Heart left ventricle (tissue), 16 donors: ENCODE measurements at regions not wholly inside any gene's neighbourhood (a gene's known extent, or its start where the extent isn't known, plus 50 kb on each side); places are given as distances from the start of the nearest gene placed in this dataset.

Experiments
- ATAC-seq, 4 donors: fragments of 200-7000 bp; cut with Tn5 transposase; one replicate each; pipeline ENCODE4 v1.9.1; 2020 to 2022; ENCODE audit warnings: moderate library complexity in 4 of 4, mild to moderate bottlenecking in 3 of 4, moderate number of reproducible peaks in 1 of 4
- DNase-seq, 5 donors: peaks; one replicate each; pipeline ENCODE4 v3.0.0-alpha.2; 2020
- H3K27ac ChIP-seq, 12 donors: fragments of 200-600 bp; sonication (generic) in 4 of 12; one replicate each; pipeline versions ENCODE4 v1.5.0 to v1.8.0; 2016 to 2022; ENCODE audit warnings: mild to moderate bottlenecking in 2 of 12
- H3K27me3 ChIP-seq, 9 donors: fragments of 200-600 bp; sonication (generic) in 2 of 9; one replicate each; pipeline versions ENCODE4 v1.5.1 to v1.8.0; 2016 to 2022; ENCODE audit warnings: mild to moderate bottlenecking in 3 of 9
- H3K36me3 ChIP-seq, 9 donors: fragments of 200-600 bp; sonication (generic) in 2 of 9; one replicate each; pipeline versions ENCODE4 v1.5.0 to v1.8.0; 2018 to 2022; ENCODE audit warnings: mild to moderate bottlenecking in 2 of 9
- H3K4me1 ChIP-seq, 12 donors: fragments of 200-600 bp; sonication (generic) in 4 of 12; one replicate each; pipeline versions ENCODE4 v1.5.0 to v1.8.0; 2016 to 2022; ENCODE audit warnings: mild to moderate bottlenecking in 3 of 12
- H3K4me3 ChIP-seq, 12 donors: fragments of 200-600 bp; sonication (generic) in 4 of 12; one replicate each; pipeline versions ENCODE4 v1.5.0 to v1.8.0; 2017 to 2022; ENCODE audit warnings: mild to moderate bottlenecking in 9 of 12, moderate library complexity in 4 of 12
- H3K9me3 ChIP-seq, 12 donors: fragments of 200-600 bp; sonication (generic) in 4 of 12; one replicate each; pipeline versions ENCODE4 v1.5.0 to v1.8.0; 2016 to 2022; ENCODE audit warnings: mild to moderate bottlenecking in 1 of 12
- POLR2A ChIP-seq, 2 donors: fragments of 450-650 bp; IDR thresholded peaks; one replicate each; pipeline ENCODE4 v1.6.1; 2017; ENCODE audit warnings: antibody characterized with exemption in 2 of 2, mild to moderate bottlenecking in 2 of 2, moderate library complexity in 2 of 2
- WGBS, 4 donors: extraction: QIAGEN DNeasy Blood & Tissue Kit in 2 of 4; methylation state at CpG; one replicate each; pipeline versions ENCODE4 v1.1.5 to v1.1.7; 2013 to 2018; 5-methylcytosine and 5-hydroxymethylcytosine counted together
- intact Hi-C, 10 donors: fragments of 100-400 bp; cut with DNase I; formaldehyde crosslinking; loops; one replicate each; pipeline versions ENCODE4 v1.11.1 to v1.14.2; 2022
- TF ChIP-seq, protein P1 (sequence below), 12 donors: fragments of 200-600 bp; sonication (generic) in 4 of 12; IDR thresholded peaks; one replicate each; pipeline versions ENCODE4 v1.5.0 to v1.8.0; 2018 to 2022; ENCODE audit warnings: antibody characterized with exemption in 12 of 12, mild to moderate bottlenecking in 5 of 12
- donor health status: ischemic (EF 13 %, LVEDD 7.1; RV severe dilation, severe dysfunction).
- donor health status: healthy with polysubstance abuse.
- donor health status: DM: no; HTN: yes; CAD: no.
- donor health status: DM: no; HTN: no; CAD: no.
- donor health status: ischemic (EF 25% LVEDD 6.9; RV normal size, moderate dysfunction).
- donor health status: ischemic (EF 25% LVEDD 5.7; RV mildly dilated, moderate dysfunction).
- donor health status: healthy.
- donor health status: DM: yes; HTN: yes; CAD: no.
- donor health status: ischemic (EF 35%, LVEDD 5.7; RV mildly dilated, moderate dysfunction).
- donor health status: nonischemic (EF 11% LVEDD 7.7; RV severe dilation, severe dysfunction).
- donor health status: DM: yes; HTN: yes; CAD: no.
- donor health status: PGD.
- donor health status: ischemic (EF 29% LVEDD 5.4; RV normal size, mild dysfunction).
- donor health status: nonischemic (EF 23%, LVEDD 6.1; RV moderate dilation, normal function).

DNA sequence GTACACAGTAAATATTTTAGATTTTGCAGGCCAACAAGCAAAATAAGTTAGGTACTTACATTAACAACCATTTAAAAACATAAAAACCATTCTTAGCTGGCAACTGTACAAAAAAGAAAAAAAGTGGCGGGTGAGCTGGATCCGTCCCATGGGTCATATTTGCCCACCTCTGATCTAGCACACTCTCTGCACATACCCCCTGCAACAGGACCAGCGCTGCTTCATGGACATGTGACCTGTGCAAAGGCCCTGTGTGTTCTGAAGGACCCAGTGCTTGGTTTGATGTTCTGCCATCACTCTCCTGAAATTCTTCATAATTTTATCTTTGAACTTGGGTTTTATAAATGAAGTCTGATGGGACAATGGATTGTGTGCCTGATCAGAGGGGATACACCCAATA is 72.5 kb upstream of the ACAN start:
- peaks cover 0 to 5% (median 0%) of the 10 kb centered on the region in 9 donors for H3K27me3 ChIP-seq
- TF ChIP-seq POLR2A (IDR thresholded peaks at IDR 0.05) = no peak
- H3K9me3 ChIP-seq = peaks cover 0 to 5% (median 0%) of the 10 kb centered on the region in 12 donors
- H3K4me1 ChIP-seq = no peaks in the 10 kb centered on the region
- intact Hi-C loops = loop anchor here in 1 of 10 donors (10.0 kb wide), 1 partner anchor 64 kb away; no protein-coding TSS in a partner anchor
- H3K36me3 ChIP-seq = no peaks in the 10 kb centered on the region
- 80 to 91% (median 86%) methylated on average over 3 of the region's 3 CpGs for WGBS, 4 donors
- no peak overlapping the region for H3K4me3 ChIP-seq
- no peak overlapping the region for H3K27ac ChIP-seq
- no peak for ATAC-seq
- no peak for DNase-seq

DNA sequence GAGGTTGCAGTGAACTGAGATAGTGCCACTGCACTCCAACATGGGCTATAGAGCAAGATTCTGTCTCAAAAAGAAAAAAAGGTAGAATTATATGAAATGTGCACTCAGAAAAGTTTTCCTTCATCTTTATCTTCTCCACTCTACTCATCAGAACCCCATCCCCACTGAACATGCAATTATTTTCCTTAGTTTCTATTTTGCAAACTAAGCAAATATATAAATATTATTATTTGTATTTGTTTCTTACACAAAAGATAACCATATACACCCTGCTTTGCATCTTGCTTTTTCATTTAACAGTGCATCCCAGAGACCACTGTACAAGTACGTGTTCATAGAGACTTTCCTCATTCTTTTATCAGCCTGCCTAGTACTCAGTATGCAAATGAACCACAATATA is 68.0 kb upstream of the ACAN start:
- no peaks in the 10 kb centered on the region for H3K4me1 ChIP-seq
- H3K9me3 ChIP-seq = peaks cover 0 to 5% (median 0%) of the 10 kb centered on the region in 12 donors
- TF ChIP-seq POLR2A (IDR thresholded peaks at IDR 0.05) = no peak
- no peak for ATAC-seq
- WGBS, 4 donors = 73 to 81% (median 79%) methylated on average over 1 of the region's 1 CpG
- no peak for DNase-seq
- no peak overlapping the region for H3K27ac ChIP-seq
- no peak overlapping the region for H3K4me3 ChIP-seq
- intact Hi-C loops = loop anchor here in 1 of 10 donors (10.0 kb wide), 1 partner anchor 60 kb away; no protein-coding TSS in a partner anchor
- no peaks in the 10 kb centered on the region for H3K36me3 ChIP-seq
- H3K27me3 ChIP-seq = peaks cover 0 to 9% (median 2%) of the 10 kb centered on the region in 9 donors

- no peak for ATAC-seq
- peaks cover 0 to 16% (median 2%) of the 10 kb centered on the region in 9 donors for H3K27me3 ChIP-seq
- H3K4me3 ChIP-seq = no peak overlapping the region
- H3K4me1 ChIP-seq = no peaks in the 10 kb centered on the region
- WGBS, 4 donors = 13 to 33% (median 16%) methylated on average over 1 of the region's 1 CpG
- H3K36me3 ChIP-seq = no peaks in the 10 kb centered on the region
- DNase-seq = no peak
- intact Hi-C loops = loop anchor here in 1 of 10 donors (10.0 kb wide), 1 partner anchor 59 kb away; no protein-coding TSS in a partner anchor
- peaks cover 0 to 5% (median 0%) of the 10 kb centered on the region in 12 donors for H3K9me3 ChIP-seq
- TF ChIP-seq, protein P1, sequence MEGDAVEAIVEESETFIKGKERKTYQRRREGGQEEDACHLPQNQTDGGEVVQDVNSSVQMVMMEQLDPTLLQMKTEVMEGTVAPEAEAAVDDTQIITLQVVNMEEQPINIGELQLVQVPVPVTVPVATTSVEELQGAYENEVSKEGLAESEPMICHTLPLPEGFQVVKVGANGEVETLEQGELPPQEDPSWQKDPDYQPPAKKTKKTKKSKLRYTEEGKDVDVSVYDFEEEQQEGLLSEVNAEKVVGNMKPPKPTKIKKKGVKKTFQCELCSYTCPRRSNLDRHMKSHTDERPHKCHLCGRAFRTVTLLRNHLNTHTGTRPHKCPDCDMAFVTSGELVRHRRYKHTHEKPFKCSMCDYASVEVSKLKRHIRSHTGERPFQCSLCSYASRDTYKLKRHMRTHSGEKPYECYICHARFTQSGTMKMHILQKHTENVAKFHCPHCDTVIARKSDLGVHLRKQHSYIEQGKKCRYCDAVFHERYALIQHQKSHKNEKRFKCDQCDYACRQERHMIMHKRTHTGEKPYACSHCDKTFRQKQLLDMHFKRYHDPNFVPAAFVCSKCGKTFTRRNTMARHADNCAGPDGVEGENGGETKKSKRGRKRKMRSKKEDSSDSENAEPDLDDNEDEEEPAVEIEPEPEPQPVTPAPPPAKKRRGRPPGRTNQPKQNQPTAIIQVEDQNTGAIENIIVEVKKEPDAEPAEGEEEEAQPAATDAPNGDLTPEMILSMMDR (IDR thresholded peaks at IDR 0.05) = no peak
- TF ChIP-seq POLR2A (IDR thresholded peaks at IDR 0.05) = no peak
- no peak overlapping the region for H3K27ac ChIP-seq
These were observed 67.0 kb upstream of the ACAN start for GRCh38 chr15:88736204-88736603.

DNA sequence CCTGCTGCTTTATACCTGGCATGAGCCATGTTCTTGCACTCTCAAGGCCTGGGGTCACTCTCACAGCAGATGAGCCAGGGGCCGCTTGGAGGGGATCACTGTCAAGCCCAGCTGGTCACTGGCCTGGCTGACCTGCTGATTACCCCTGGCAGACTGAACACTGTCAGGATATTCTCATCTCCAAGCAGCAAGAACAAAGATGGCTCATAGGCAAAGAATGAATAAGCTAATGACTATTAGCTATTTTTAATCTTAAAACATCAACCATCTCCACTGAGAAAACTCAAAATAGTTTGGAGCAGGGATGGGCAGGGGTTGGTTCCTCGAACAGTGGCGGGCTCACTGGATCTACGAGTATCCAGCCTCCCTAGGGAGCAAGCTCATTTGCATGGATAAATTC is 64.4 kb upstream of the ACAN start:
- TF ChIP-seq, protein P1 (IDR thresholded peaks at IDR 0.05) = no peak
- no peak for TF ChIP-seq POLR2A (IDR thresholded peaks at IDR 0.05)
- Histone ChIP-seq H3K36me3 (no peaks in the 10 kb centered on the region), H3K4me1 (no peaks in the 10 kb centered on the region), H3K27me3 (peaks cover 0 to 32% (median 9%) of the 10 kb centered on the region in 9 donors), H3K27ac (no peak overlapping the region), H3K9me3 (no peaks in the 10 kb centered on the region), H3K4me3 (no peak overlapping the region)
- ATAC-seq (no peak), DNase-seq (no peak)
- intact Hi-C loops = loop anchor here in 1 of 10 donors (10.0 kb wide), 1 partner anchor 56 kb away; no protein-coding TSS in a partner anchor
- WGBS, 4 donors = 33 to 56% (median 45%) methylated on average over 4 of the region's 4 CpGs

DNA sequence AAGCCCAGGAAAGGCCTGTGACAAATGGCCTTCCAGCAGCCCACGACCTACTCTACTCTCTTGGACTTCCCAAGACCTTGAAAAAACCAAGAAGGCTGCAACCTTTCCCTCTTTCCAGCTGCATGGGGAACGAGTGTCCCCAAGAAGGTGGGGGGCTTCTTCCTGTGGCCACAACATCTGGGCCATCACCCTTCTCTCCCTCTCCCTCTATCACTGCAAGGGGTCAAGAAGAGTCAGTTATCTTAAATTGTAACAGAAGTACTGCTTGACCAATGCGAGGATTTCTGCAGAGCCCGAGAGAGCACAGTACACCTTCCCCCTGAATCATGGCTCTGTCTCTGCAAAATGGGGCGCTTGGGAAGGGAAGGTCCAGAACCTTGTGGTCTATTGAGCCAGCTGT is 63.7 kb upstream of the ACAN start:
- TF ChIP-seq, protein P1 (IDR thresholded peaks at IDR 0.05) = no peak
- no peak for TF ChIP-seq POLR2A (IDR thresholded peaks at IDR 0.05)
- Histone ChIP-seq H3K4me1 (no peaks in the 10 kb centered on the region), H3K27ac (no peak overlapping the region), H3K36me3 (no peaks in the 10 kb centered on the region), H3K27me3 (peaks cover 0 to 39% (median 9%) of the 10 kb centered on the region in 9 donors), H3K4me3 (no peak overlapping the region), H3K9me3 (no peaks in the 10 kb centered on the region)
- intact Hi-C loops = loop anchor here in 1 of 10 donors (10.0 kb wide), 1 partner anchor 55 kb away; no protein-coding TSS in a partner anchor
- ATAC-seq (no peak), DNase-seq (no peak)
- WGBS, 4 donors = 77 to 88% (median 79%) methylated on average over 5 of the region's 5 CpGs
